ENCODE measurements at regions not wholly inside any gene's neighbourhood (a gene's known extent, or its start where the extent isn't known, plus 50 kb on each side); places are given as distances from the start of the nearest gene placed in this dataset.

DNA sequence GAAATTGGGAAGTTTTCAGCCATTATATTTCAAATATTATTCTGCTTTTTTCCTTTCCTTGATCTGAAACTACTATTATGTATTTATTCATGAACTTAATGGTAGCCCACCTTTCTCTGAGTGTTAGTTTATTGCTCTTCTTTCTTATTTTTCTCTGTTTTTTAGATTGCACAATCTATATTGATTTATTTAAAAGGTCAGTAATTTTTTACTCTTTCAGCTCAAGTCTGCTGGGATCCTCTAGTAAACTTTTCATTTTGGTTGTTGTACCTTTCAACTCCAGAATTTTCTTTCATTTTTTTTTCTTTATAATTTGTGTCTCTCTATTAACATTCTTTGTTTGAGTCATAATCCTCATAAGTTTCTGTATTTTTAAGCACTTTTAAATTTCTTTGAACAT lies 529.4 kb upstream of the POT1 start:
- TF ChIP-seq, protein P1, sequence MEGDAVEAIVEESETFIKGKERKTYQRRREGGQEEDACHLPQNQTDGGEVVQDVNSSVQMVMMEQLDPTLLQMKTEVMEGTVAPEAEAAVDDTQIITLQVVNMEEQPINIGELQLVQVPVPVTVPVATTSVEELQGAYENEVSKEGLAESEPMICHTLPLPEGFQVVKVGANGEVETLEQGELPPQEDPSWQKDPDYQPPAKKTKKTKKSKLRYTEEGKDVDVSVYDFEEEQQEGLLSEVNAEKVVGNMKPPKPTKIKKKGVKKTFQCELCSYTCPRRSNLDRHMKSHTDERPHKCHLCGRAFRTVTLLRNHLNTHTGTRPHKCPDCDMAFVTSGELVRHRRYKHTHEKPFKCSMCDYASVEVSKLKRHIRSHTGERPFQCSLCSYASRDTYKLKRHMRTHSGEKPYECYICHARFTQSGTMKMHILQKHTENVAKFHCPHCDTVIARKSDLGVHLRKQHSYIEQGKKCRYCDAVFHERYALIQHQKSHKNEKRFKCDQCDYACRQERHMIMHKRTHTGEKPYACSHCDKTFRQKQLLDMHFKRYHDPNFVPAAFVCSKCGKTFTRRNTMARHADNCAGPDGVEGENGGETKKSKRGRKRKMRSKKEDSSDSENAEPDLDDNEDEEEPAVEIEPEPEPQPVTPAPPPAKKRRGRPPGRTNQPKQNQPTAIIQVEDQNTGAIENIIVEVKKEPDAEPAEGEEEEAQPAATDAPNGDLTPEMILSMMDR (IDR thresholded peaks at IDR 0.05; ENCODE audit: low read length), result no peak
- TF ChIP-seq EZH2 (IDR thresholded peaks at IDR 0.05; ENCODE audit: borderline replicate concordance, low read length), result no peak

Measured in OCI-LY1 (cell line).